ENCODE measurements at regions not wholly inside any gene's neighbourhood (a gene's known extent, or its start where the extent isn't known, plus 50 kb on each side); places are given as distances from the start of the nearest gene placed in this dataset.

DNA sequence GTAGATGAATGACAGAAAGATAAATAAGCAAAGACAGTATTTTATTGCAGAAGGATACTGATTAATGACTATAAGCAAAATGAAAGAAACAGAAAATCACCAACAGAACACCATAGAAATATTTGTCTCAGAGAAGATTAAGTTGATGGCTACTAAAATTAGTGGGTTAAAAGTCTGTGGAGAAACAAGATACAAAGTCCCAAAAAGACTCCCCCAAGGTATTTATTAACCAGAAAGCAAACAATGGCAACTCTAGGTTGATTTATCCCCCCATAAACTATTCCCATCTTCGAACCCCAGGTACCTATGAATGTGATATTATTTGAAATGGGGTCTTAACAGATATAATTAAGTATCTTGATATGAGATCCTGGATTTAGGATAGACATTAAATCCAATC lies 1104.5 kb upstream of the PHF14 start:
- ChIA-PET POLR2A (no interaction called here), RAD21 (ENCODE audit: low non-redundant PET in 1 of 2, low total read pairs in 2 of 2, uncharacterized antibody in 2 of 2, unreplicated experiment in 2 of 2) (no interaction called here), CTCF (no interaction called here)
- H3K4me3 ChIP-seq (replicated peaks in 1 of 2; ENCODE audit: low read depth in 1 of 2, low read length in 2 of 2), result no peak overlapping the region
- no peak overlapping the region for H3K9ac ChIP-seq (ENCODE audit: low read length)
- no peak overlapping the region for H3K4me2 ChIP-seq (ENCODE audit: low read length)
- no peak for ATAC-seq
- DNase-seq (ENCODE audit: low read depth, low spot score), result no peak
- H3K27ac ChIP-seq (ENCODE audit: low read depth, low read length), result no peak overlapping the region
- no peaks in the 10 kb centered on the region for H4K20me1 ChIP-seq (ENCODE audit: insufficient read depth)
- H3K9me2 ChIP-seq (ENCODE audit: insufficient read depth), result no peaks in the 10 kb centered on the region
- no peaks in the 10 kb centered on the region for H3K4me1 ChIP-seq (ENCODE audit: control insufficient read depth in 1 of 2, insufficient read depth in 2 of 2, low read length in 2 of 2)
- H3K79me2 ChIP-seq (ENCODE audit: insufficient read depth, low read length), result no peaks in the 10 kb centered on the region
- no peaks in the 10 kb centered on the region for H3K27me3 ChIP-seq (ENCODE audit: insufficient read depth, low read length)
- BruUV-seq (replicated peaks), result no TSS peak
- no peak overlapping the region for H2AFZ ChIP-seq (ENCODE audit: low read depth, low read length, poor library complexity, severe bottlenecking)
- intact Hi-C loops (cut with micrococcal nuclease), result no loop called here
- TF ChIP-seq, protein P1, sequence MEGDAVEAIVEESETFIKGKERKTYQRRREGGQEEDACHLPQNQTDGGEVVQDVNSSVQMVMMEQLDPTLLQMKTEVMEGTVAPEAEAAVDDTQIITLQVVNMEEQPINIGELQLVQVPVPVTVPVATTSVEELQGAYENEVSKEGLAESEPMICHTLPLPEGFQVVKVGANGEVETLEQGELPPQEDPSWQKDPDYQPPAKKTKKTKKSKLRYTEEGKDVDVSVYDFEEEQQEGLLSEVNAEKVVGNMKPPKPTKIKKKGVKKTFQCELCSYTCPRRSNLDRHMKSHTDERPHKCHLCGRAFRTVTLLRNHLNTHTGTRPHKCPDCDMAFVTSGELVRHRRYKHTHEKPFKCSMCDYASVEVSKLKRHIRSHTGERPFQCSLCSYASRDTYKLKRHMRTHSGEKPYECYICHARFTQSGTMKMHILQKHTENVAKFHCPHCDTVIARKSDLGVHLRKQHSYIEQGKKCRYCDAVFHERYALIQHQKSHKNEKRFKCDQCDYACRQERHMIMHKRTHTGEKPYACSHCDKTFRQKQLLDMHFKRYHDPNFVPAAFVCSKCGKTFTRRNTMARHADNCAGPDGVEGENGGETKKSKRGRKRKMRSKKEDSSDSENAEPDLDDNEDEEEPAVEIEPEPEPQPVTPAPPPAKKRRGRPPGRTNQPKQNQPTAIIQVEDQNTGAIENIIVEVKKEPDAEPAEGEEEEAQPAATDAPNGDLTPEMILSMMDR (IDR thresholded peaks at IDR 0.05 in 2 of 3, conservative IDR thresholded peaks at IDR 0.05 in 1 of 3; ENCODE audit: borderline replicate concordance in 1 of 3, insufficient read depth in 1 of 3, low read depth in 2 of 3, low read length in 2 of 3), result no peak
- TF ChIP-seq, protein P2, sequence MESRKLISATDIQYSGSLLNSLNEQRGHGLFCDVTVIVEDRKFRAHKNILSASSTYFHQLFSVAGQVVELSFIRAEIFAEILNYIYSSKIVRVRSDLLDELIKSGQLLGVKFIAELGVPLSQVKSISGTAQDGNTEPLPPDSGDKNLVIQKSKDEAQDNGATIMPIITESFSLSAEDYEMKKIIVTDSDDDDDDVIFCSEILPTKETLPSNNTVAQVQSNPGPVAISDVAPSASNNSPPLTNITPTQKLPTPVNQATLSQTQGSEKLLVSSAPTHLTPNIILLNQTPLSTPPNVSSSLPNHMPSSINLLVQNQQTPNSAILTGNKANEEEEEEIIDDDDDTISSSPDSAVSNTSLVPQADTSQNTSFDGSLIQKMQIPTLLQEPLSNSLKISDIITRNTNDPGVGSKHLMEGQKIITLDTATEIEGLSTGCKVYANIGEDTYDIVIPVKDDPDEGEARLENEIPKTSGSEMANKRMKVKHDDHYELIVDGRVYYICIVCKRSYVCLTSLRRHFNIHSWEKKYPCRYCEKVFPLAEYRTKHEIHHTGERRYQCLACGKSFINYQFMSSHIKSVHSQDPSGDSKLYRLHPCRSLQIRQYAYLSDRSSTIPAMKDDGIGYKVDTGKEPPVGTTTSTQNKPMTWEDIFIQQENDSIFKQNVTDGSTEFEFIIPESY (IDR thresholded peaks at IDR 0.05; ENCODE audit: extremely low read depth, insufficient replicate concordance, low read length), result no peak
- TF ChIP-seq, protein P3, sequence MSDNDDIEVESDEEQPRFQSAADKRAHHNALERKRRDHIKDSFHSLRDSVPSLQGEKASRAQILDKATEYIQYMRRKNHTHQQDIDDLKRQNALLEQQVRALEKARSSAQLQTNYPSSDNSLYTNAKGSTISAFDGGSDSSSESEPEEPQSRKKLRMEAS (IDR thresholded peaks at IDR 0.05), result no peak
- no peak for TF ChIP-seq SIN3A (IDR thresholded peaks at IDR 0.05; ENCODE audit: low read depth)
- no peak for TF ChIP-seq ZFX (IDR thresholded peaks at IDR 0.05)
- no peak for TF ChIP-seq ZNF274 (IDR thresholded peaks at IDR 0.05; ENCODE audit: low read depth, low read length)
- TF ChIP-seq SP1 (IDR thresholded peaks at IDR 0.05; ENCODE audit: low read depth), result no peak
- no peak for TF ChIP-seq FOSL1 (IDR thresholded peaks at IDR 0.05; ENCODE audit: low read depth)
- no peak for TF ChIP-seq RAD21 (IDR thresholded peaks at IDR 0.05; ENCODE audit: low read depth)
- no peak for TF ChIP-seq CBX3 (IDR thresholded peaks at IDR 0.05; ENCODE audit: low read depth)
- TF ChIP-seq TCF7L2 (IDR thresholded peaks at IDR 0.05; ENCODE audit: borderline replicate concordance, extremely low read depth, insufficient read depth, insufficient read length), result no peak
- TF ChIP-seq POLR2A (IDR thresholded peaks at IDR 0.05; ENCODE audit: borderline replicate concordance, extremely low read depth, insufficient read depth, insufficient read length), result no peak
- TF ChIP-seq, protein P4, sequence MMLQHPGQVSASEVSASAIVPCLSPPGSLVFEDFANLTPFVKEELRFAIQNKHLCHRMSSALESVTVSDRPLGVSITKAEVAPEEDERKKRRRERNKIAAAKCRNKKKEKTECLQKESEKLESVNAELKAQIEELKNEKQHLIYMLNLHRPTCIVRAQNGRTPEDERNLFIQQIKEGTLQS (IDR thresholded peaks at IDR 0.05), result no peak
- TF ChIP-seq, protein P5, sequence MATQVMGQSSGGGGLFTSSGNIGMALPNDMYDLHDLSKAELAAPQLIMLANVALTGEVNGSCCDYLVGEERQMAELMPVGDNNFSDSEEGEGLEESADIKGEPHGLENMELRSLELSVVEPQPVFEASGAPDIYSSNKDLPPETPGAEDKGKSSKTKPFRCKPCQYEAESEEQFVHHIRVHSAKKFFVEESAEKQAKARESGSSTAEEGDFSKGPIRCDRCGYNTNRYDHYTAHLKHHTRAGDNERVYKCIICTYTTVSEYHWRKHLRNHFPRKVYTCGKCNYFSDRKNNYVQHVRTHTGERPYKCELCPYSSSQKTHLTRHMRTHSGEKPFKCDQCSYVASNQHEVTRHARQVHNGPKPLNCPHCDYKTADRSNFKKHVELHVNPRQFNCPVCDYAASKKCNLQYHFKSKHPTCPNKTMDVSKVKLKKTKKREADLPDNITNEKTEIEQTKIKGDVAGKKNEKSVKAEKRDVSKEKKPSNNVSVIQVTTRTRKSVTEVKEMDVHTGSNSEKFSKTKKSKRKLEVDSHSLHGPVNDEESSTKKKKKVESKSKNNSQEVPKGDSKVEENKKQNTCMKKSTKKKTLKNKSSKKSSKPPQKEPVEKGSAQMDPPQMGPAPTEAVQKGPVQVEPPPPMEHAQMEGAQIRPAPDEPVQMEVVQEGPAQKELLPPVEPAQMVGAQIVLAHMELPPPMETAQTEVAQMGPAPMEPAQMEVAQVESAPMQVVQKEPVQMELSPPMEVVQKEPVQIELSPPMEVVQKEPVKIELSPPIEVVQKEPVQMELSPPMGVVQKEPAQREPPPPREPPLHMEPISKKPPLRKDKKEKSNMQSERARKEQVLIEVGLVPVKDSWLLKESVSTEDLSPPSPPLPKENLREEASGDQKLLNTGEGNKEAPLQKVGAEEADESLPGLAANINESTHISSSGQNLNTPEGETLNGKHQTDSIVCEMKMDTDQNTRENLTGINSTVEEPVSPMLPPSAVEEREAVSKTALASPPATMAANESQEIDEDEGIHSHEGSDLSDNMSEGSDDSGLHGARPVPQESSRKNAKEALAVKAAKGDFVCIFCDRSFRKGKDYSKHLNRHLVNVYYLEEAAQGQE (IDR thresholded peaks at IDR 0.05; ENCODE audit: low read depth), result no peak
- TF ChIP-seq ELF1 (IDR thresholded peaks at IDR 0.05; ENCODE audit: borderline replicate concordance, low read depth), result no peak
- TF ChIP-seq SRF (IDR thresholded peaks at IDR 0.05; ENCODE audit: low read depth), result no peak
- no peak for TF ChIP-seq EZH2 (IDR thresholded peaks at IDR 0.05)
- TF ChIP-seq CEBPB (IDR thresholded peaks at IDR 0.05; ENCODE audit: low read depth), result no peak
- TF ChIP-seq POLR2AphosphoS5 (IDR thresholded peaks at IDR 0.05; ENCODE audit: low read depth, low read length), result no peak
- TF ChIP-seq JUND (IDR thresholded peaks at IDR 0.05), result no peak
- peaks cover 9 to 12% of the 10 kb centered on the region in 2 experiments; a peak in 2 of 4 replicates for H3K9me3 ChIP-seq (ENCODE audit: control insufficient read depth in 1 of 2, insufficient read depth in 1 of 2, low read depth in 1 of 2, low read length in 2 of 2)
- no peaks in the 10 kb centered on the region for H3K36me3 ChIP-seq (ENCODE audit: control insufficient read depth in 1 of 2, insufficient read depth in 2 of 2, low read length in 2 of 2)
